ENCODE measurements at regions not wholly inside any gene's neighbourhood (a gene's known extent, or its start where the extent isn't known, plus 50 kb on each side); places are given as distances from the start of the nearest gene placed in this dataset.

GRCh38 chr5:28156981-28157380, 1118.6 kb upstream of the CDH9 start:
- Mint-ChIP-seq H3K4me3 (no peak overlapping the region), H3K27ac (no peak overlapping the region), H3K27me3 (no peaks in the 10 kb centered on the region), H3K4me1 (no peaks in the 10 kb centered on the region), H3K36me3 (ENCODE audit: low read depth) (no peaks in the 10 kb centered on the region), H3K9me3 (ENCODE audit: low read depth) (peaks cover 10% of the 10 kb centered on the region)
- ChIA-PET POLR2A (no interaction called here), CTCF (no interaction called here)
- ATAC-seq (no peak), DNase-seq (no peak)
- intact Hi-C loops (cut with DNase I, micrococcal nuclease): no loop called here

GRCh38 chr5:28143519-28143918, 1105.1 kb upstream of the CDH9 start:
- peaks cover 10% of the 10 kb centered on the region for H3K9me3 Mint-ChIP-seq (ENCODE audit: low read depth)
- intact Hi-C loops (cut with DNase I, micrococcal nuclease): no loop called here

GRCh38 chr5:28132151-28132550, 1093.8 kb upstream of the CDH9 start:
- ChIA-PET POLR2A (no interaction called here), CTCF (no interaction called here)
- no peak overlapping the region for H3K27ac Mint-ChIP-seq
- H3K9me3 Mint-ChIP-seq (ENCODE audit: low read depth): peaks cover 17% of the 10 kb centered on the region
- H3K4me3 Mint-ChIP-seq: no peak overlapping the region
- no peak for DNase-seq
- no peak for ATAC-seq
- no peaks in the 10 kb centered on the region for H3K4me1 Mint-ChIP-seq
- H3K36me3 Mint-ChIP-seq (ENCODE audit: low read depth): no peaks in the 10 kb centered on the region
- H3K27me3 Mint-ChIP-seq: no peaks in the 10 kb centered on the region
- intact Hi-C loops (cut with DNase I, micrococcal nuclease): no loop called here

More at GRCh38 chr5:28143519-28143918, 1105.1 kb upstream of the CDH9 start:
- H3K27ac Mint-ChIP-seq: no peak overlapping the region
- no peak overlapping the region for H3K4me3 Mint-ChIP-seq
- H3K27me3 Mint-ChIP-seq: no peaks in the 10 kb centered on the region
- H3K36me3 Mint-ChIP-seq (ENCODE audit: low read depth): no peaks in the 10 kb centered on the region
- no peak for DNase-seq
- no peaks in the 10 kb centered on the region for H3K4me1 Mint-ChIP-seq
- no peak for ATAC-seq
- ChIA-PET POLR2A (no interaction called here), CTCF (no interaction called here)

GRCh38 chr5:28117691-28118090, 1079.3 kb upstream of the CDH9 start:
- peaks cover 22% of the 10 kb centered on the region for H3K9me3 Mint-ChIP-seq (ENCODE audit: low read depth)
- ChIA-PET CTCF (no interaction called here), POLR2A (no interaction called here)
- H3K27me3 Mint-ChIP-seq: no peaks in the 10 kb centered on the region
- no peak overlapping the region for H3K27ac Mint-ChIP-seq
- H3K36me3 Mint-ChIP-seq (ENCODE audit: low read depth): no peaks in the 10 kb centered on the region
- H3K4me3 Mint-ChIP-seq: no peak overlapping the region
- ATAC-seq (no peak), DNase-seq (no peak)
- H3K4me1 Mint-ChIP-seq: no peaks in the 10 kb centered on the region
- intact Hi-C loops (cut with DNase I, micrococcal nuclease): no loop called here

GRCh38 chr5:28117273-28117672, 1078.9 kb upstream of the CDH9 start:
- H3K27ac Mint-ChIP-seq: no peak overlapping the region
- H3K4me1 Mint-ChIP-seq: no peaks in the 10 kb centered on the region
- no peak for ATAC-seq
- H3K4me3 Mint-ChIP-seq: no peak overlapping the region
- H3K27me3 Mint-ChIP-seq: no peaks in the 10 kb centered on the region
- H3K9me3 Mint-ChIP-seq (ENCODE audit: low read depth): peaks cover 22% of the 10 kb centered on the region
- intact Hi-C loops (cut with DNase I, micrococcal nuclease): no loop called here
- no peaks in the 10 kb centered on the region for H3K36me3 Mint-ChIP-seq (ENCODE audit: low read depth)
- POLR2A ChIA-PET: no interaction called here
- no peak for DNase-seq
- CTCF ChIA-PET: no interaction called here

GRCh38 chr5:28110781-28111180, 1072.4 kb upstream of the CDH9 start:
- no peak overlapping the region for H3K27ac Mint-ChIP-seq
- intact Hi-C loops (cut with DNase I, micrococcal nuclease): no loop called here
- ChIA-PET CTCF (no interaction called here), POLR2A (no interaction called here)
- H3K27me3 Mint-ChIP-seq: no peaks in the 10 kb centered on the region
- H3K9me3 Mint-ChIP-seq (ENCODE audit: low read depth): peaks cover 13% of the 10 kb centered on the region
- no peak overlapping the region for H3K4me3 Mint-ChIP-seq
- H3K4me1 Mint-ChIP-seq: no peaks in the 10 kb centered on the region
- ATAC-seq (no peak), DNase-seq (no peak)
- H3K36me3 Mint-ChIP-seq (ENCODE audit: low read depth): no peaks in the 10 kb centered on the region

GRCh38 chr5:28104080-28104479, 1065.7 kb upstream of the CDH9 start:
- no peak for ATAC-seq
- no peak for DNase-seq
- Mint-ChIP-seq H3K36me3 (ENCODE audit: low read depth) (no peaks in the 10 kb centered on the region), H3K4me3 (no peak overlapping the region), H3K9me3 (ENCODE audit: low read depth) (peaks cover 3% of the 10 kb centered on the region), H3K4me1 (no peaks in the 10 kb centered on the region), H3K27me3 (no peaks in the 10 kb centered on the region), H3K27ac (no peak overlapping the region)
- intact Hi-C loops (cut with DNase I, micrococcal nuclease): no loop called here
- CTCF ChIA-PET: interaction anchor here (0.6 kb wide), 1 partner anchor 17 kb away, joined by 3 read pairs; no protein-coding TSS in a partner anchor
- POLR2A ChIA-PET: no interaction called here

- Mint-ChIP-seq H3K4me1 (no peaks in the 10 kb centered on the region), H3K27me3 (no peaks in the 10 kb centered on the region), H3K36me3 (ENCODE audit: low read depth) (no peaks in the 10 kb centered on the region), H3K4me3 (no peak overlapping the region), H3K9me3 (ENCODE audit: low read depth) (peaks cover 19% of the 10 kb centered on the region), H3K27ac (no peak overlapping the region)
- ATAC-seq (no peak), DNase-seq (no peak)
- CTCF ChIA-PET: interaction anchor here (1.2 kb wide), 1 partner anchor 15 kb away, joined by 3 read pairs; no protein-coding TSS in a partner anchor
- POLR2A ChIA-PET: no interaction called here
- intact Hi-C loops (cut with DNase I, micrococcal nuclease): no loop called here
Measured at GRCh38 chr5:28084069-28084468, 1045.7 kb upstream of the CDH9 start.

GRCh38 chr5:28082610-28083009, 1044.2 kb upstream of the CDH9 start:
- no peak overlapping the region for H3K4me3 Mint-ChIP-seq
- intact Hi-C loops (cut with DNase I, micrococcal nuclease): no loop called here
- H3K9me3 Mint-ChIP-seq (ENCODE audit: low read depth): peaks cover 20% of the 10 kb centered on the region
- H3K4me1 Mint-ChIP-seq: no peaks in the 10 kb centered on the region
- ChIA-PET CTCF (no interaction called here), POLR2A (no interaction called here)
- ATAC-seq: no peak
- no peak overlapping the region for H3K27ac Mint-ChIP-seq
- no peak for DNase-seq
- no peaks in the 10 kb centered on the region for H3K36me3 Mint-ChIP-seq (ENCODE audit: low read depth)
- no peaks in the 10 kb centered on the region for H3K27me3 Mint-ChIP-seq

- H3K36me3 Mint-ChIP-seq (ENCODE audit: low read depth): no peaks in the 10 kb centered on the region
- H3K4me3 Mint-ChIP-seq: no peak overlapping the region
- intact Hi-C loops (cut with DNase I, micrococcal nuclease): no loop called here
- ChIA-PET POLR2A (no interaction called here), CTCF (no interaction called here)
- no peak overlapping the region for H3K27ac Mint-ChIP-seq
- ATAC-seq (no peak), DNase-seq (no peak)
- peaks cover 12% of the 10 kb centered on the region for H3K9me3 Mint-ChIP-seq (ENCODE audit: low read depth)
- no peaks in the 10 kb centered on the region for H3K27me3 Mint-ChIP-seq
- no peaks in the 10 kb centered on the region for H3K4me1 Mint-ChIP-seq
Measured at GRCh38 chr5:28077291-28078240, 1039.2 kb upstream of the CDH9 start.

GRCh38 chr5:28066856-28067255, 1028.5 kb upstream of the CDH9 start:
- H3K27ac Mint-ChIP-seq: no peak overlapping the region
- POLR2A ChIA-PET: no interaction called here
- H3K4me1 Mint-ChIP-seq: no peaks in the 10 kb centered on the region
- CTCF ChIA-PET: interaction anchor here (0.6 kb wide), 1 partner anchor 17 kb away, joined by 3 read pairs; no protein-coding TSS in a partner anchor
- H3K36me3 Mint-ChIP-seq (ENCODE audit: low read depth): no peaks in the 10 kb centered on the region
- intact Hi-C loops (cut with DNase I, micrococcal nuclease): no loop called here
- H3K9me3 Mint-ChIP-seq (ENCODE audit: low read depth): peaks cover 9% of the 10 kb centered on the region
- DNase-seq: no peak
- no peak for ATAC-seq
- no peak overlapping the region for H3K4me3 Mint-ChIP-seq
- no peaks in the 10 kb centered on the region for H3K27me3 Mint-ChIP-seq

GRCh38 chr5:28065656-28066055, 1027.3 kb upstream of the CDH9 start:
- Mint-ChIP-seq H3K4me1 (no peaks in the 10 kb centered on the region), H3K9me3 (ENCODE audit: low read depth) (peaks cover 9% of the 10 kb centered on the region), H3K27me3 (no peaks in the 10 kb centered on the region), H3K27ac (no peak overlapping the region), H3K4me3 (no peak overlapping the region), H3K36me3 (ENCODE audit: low read depth) (no peaks in the 10 kb centered on the region)
- no peak for ATAC-seq
- ChIA-PET POLR2A (no interaction called here), CTCF (no interaction called here)
- DNase-seq: no peak
- intact Hi-C loops (cut with DNase I, micrococcal nuclease): no loop called here

All from activated CD4-positive, alpha-beta T cell treated with anti-CD3 and anti-CD28 coated beads for 36 hours (primary cell).